HCT116 (cell line): ENCODE measurements at regions not wholly inside any gene's neighbourhood (a gene's known extent, or its start where the extent isn't known, plus 50 kb on each side); places are given as distances from the start of the nearest gene placed in this dataset.
"Not testable (repeated sequence)": the region's sequence is repeated elsewhere in the genome, so short reads cannot be mapped to it uniquely, and the experiment has no call there.

Experiments used
- ATAC-seq: fragments of 200-7000 bp; cut with Tn5 transposase; 2 replicates; pipeline ENCODE4 v1.9.1; 2020; ENCODE audit warnings: mild to moderate bottlenecking, moderate library complexity
- BruUV-seq: library from RNA; stranded (reverse); fragments of 400-500 nt; replicated peaks from 2 replicates; lab custom pipeline; 2021; lab: Mats Ljungman, UMichigan
- CTCF ChIA-PET: fragments of 300-600 bp; sonication (Branson Sonifier 250); formaldehyde crosslinking; loops from one replicate; lab custom pipeline; 2021; ENCODE audit warnings: antibody characterized with exemption; lab: Charles Lee
- POLR2A ChIA-PET: fragments of 300-600, 350-600 bp; sonication (Branson Sonifier 250); formaldehyde crosslinking; loops from one replicate; lab custom pipeline; 2021; ENCODE audit warnings: antibody characterized with exemption; lab: Charles Lee
- RAD21 ChIA-PET, 2 experiments: fragments of 300-600 bp; sonication (Branson Sonifier 250); formaldehyde crosslinking; loops; one replicate each; lab custom pipeline; 2023; ENCODE audit warnings: low total read pairs in 2 of 2; ENCODE audit not compliant: uncharacterized antibody in 2 of 2, unreplicated experiment in 2 of 2, low non-redundant PET in 1 of 2; lab: Charles Lee
- DNase-seq: peaks from one replicate; pipeline ENCODE4 v3.0.0-alpha.2; 2010; ENCODE audit warnings: low read depth, low spot score
- H2AFZ ChIP-seq: fragments of 200-600 bp; shearing (Covaris generic), sonication (generic); 2 replicates; pipeline ENCODE4 v1.6.1; 2017; ENCODE audit warnings: low read depth, mixed run types, mixed read lengths, antibody characterized with exemption, low read length; ENCODE audit not compliant: poor library complexity, severe bottlenecking
- H3K27ac ChIP-seq: 2 replicates; pipeline ENCODE4 v1.5.1; 2012; ENCODE audit warnings: low read depth, low read length
- H3K27me3 ChIP-seq: fragments of 200-600 bp; sonication (generic); 2 replicates; pipeline ENCODE4 v1.6.1; 2016; ENCODE audit warnings: mixed run types, low read length, mixed read lengths; ENCODE audit not compliant: insufficient read depth
- H3K36me3 ChIP-seq, 2 experiments: fragments of 200-500 bp in 1 of 2; fragments of 200-600 bp in 1 of 2; sonication (Bioruptor generic) in 1 of 2; sonication (generic) in 1 of 2; 2 replicates each; pipeline versions ENCODE4 v1.5.1 to v1.6.1; 2014 to 2016; ENCODE audit warnings: low read length in 2 of 2, inconsistent platforms in 1 of 2, mixed read lengths in 1 of 2, mixed run types in 1 of 2; ENCODE audit not compliant: insufficient read depth in 2 of 2, control insufficient read depth in 1 of 2
- H3K4me1 ChIP-seq, 2 experiments: fragments of 200-600 bp in 1 of 2; sonication (generic) in 1 of 2; 2 replicates each; pipeline versions ENCODE4 v1.5.1 to v1.6.1; 2012 to 2017; ENCODE audit warnings: low read length in 2 of 2, inconsistent platforms in 1 of 2, mild to moderate bottlenecking in 1 of 2, mixed read lengths in 1 of 2, mixed run types in 1 of 2, moderate library complexity in 1 of 2; ENCODE audit not compliant: insufficient read depth in 2 of 2, control insufficient read depth in 1 of 2
- H3K4me2 ChIP-seq: fragments of 200-600 bp; sonication (generic); 2 replicates; pipeline ENCODE4 v1.6.1; 2017; ENCODE audit warnings: mixed run types, low read length, mixed read lengths
- H3K4me3 ChIP-seq, 2 experiments: fragments of 200-600 bp in 1 of 2; sonication (generic) in 1 of 2; replicated peaks in 1 of 2; 2 replicates each; pipeline ENCODE4 v1.5.1; 2011 to 2016; ENCODE audit warnings: low read length in 2 of 2, control low read depth in 1 of 2, low read depth in 1 of 2, mild to moderate bottlenecking in 1 of 2, mixed read lengths in 1 of 2, mixed run types in 1 of 2
- H3K79me2 ChIP-seq: fragments of 200-600 bp; sonication (generic); 2 replicates; pipeline ENCODE4 v1.6.1; 2017; ENCODE audit warnings: mild to moderate bottlenecking, mixed run types, low read length, moderate library complexity, mixed read lengths; ENCODE audit not compliant: insufficient read depth
- H3K9ac ChIP-seq: fragments of 200-600 bp; sonication (generic); 2 replicates; pipeline ENCODE4 v1.6.1; 2016; ENCODE audit warnings: low read length, mixed read lengths
- H3K9me2 ChIP-seq: fragments of 200-600 bp; sonication (generic), shearing (Covaris generic); 2 replicates; pipeline ENCODE4 v1.6.1; 2017; ENCODE audit warnings: mixed run types, mild to moderate bottlenecking, moderate library complexity; ENCODE audit not compliant: insufficient read depth
- H3K9me3 ChIP-seq, 2 experiments: fragments of 200-500 bp in 1 of 2; fragments of 200-600 bp in 1 of 2; sonication (Bioruptor generic) in 1 of 2; sonication (generic) in 1 of 2; 2 replicates each; pipeline ENCODE4 v1.6.1; 2014 to 2017; ENCODE audit warnings: low read length in 2 of 2, mixed read lengths in 2 of 2, inconsistent platforms in 1 of 2, low read depth in 1 of 2, mild to moderate bottlenecking in 1 of 2, mixed run types in 1 of 2, moderate library complexity in 1 of 2; ENCODE audit not compliant: control insufficient read depth in 1 of 2, insufficient read depth in 1 of 2
- H4K20me1 ChIP-seq: fragments of 200-600 bp; sonication (generic), shearing (Covaris generic); 2 replicates; pipeline ENCODE4 v1.6.1; 2017; ENCODE audit warnings: mixed run types, mild to moderate bottlenecking, moderate library complexity; ENCODE audit not compliant: insufficient read depth
- CBX3 ChIP-seq: IDR thresholded peaks from 2 replicates; pipeline ENCODE4 v1.6.1; 2012; ENCODE audit warnings: low read depth
- EGR1 ChIP-seq: IDR thresholded peaks from 2 replicates; pipeline ENCODE4 v1.6.1; 2012; ENCODE audit warnings: low read depth
- ELF1 ChIP-seq: IDR thresholded peaks from 2 replicates; pipeline ENCODE4 v1.6.1; 2012; ENCODE audit warnings: low read depth, borderline replicate concordance
- EZH2 ChIP-seq: fragments of 200-600 bp; sonication (generic); IDR thresholded peaks from 2 replicates; pipeline ENCODE4 v1.6.1; 2017; ENCODE audit warnings: antibody characterized with exemption, mixed run types
- EZH2phosphoT487 ChIP-seq: fragments of 200-600 bp; IDR thresholded peaks from 2 replicates; pipeline ENCODE4 v1.6.1; 2018; ENCODE audit warnings: antibody characterized with exemption, borderline replicate concordance
- MAX ChIP-seq: IDR thresholded peaks from 2 replicates; pipeline ENCODE4 v1.6.1; 2012
- POLR2A ChIP-seq: IDR thresholded peaks from 2 replicates; pipeline ENCODE4 v1.7.0; 2011; ENCODE audit warnings: borderline replicate concordance; ENCODE audit not compliant: insufficient read depth, insufficient read length; ENCODE audit errors: extremely low read depth
- RAD21 ChIP-seq: IDR thresholded peaks from 2 replicates; pipeline ENCODE4 v1.6.1; 2012; ENCODE audit warnings: low read depth, mild to moderate bottlenecking
- ZBTB33 ChIP-seq: IDR thresholded peaks from 2 replicates; pipeline ENCODE4 v1.6.1; 2011; ENCODE audit warnings: mild to moderate bottlenecking, low read length, moderate library complexity; ENCODE audit not compliant: insufficient replicate concordance; ENCODE audit errors: extremely low read depth
- ZFX ChIP-seq: fragments of 450-650 bp; IDR thresholded peaks from 2 replicates; pipeline ENCODE4 v1.6.1; 2017
- intact Hi-C: fragments of 100-400 bp; cut with micrococcal nuclease; formaldehyde crosslinking; loops from 2 replicates; pipeline ENCODE4 v1.10.0; 2022
- TF ChIP-seq, protein P1 (sequence below): IDR thresholded peaks from 2 replicates; pipeline ENCODE4 v1.6.1; 2012

GRCh38 chr14:28398506-28398905 lies 368.1 kb upstream of the FOXG1 start (continued):
- no peak for TF ChIP-seq ZBTB33
- TF ChIP-seq EZH2, result no peak
- TF ChIP-seq, protein P1, sequence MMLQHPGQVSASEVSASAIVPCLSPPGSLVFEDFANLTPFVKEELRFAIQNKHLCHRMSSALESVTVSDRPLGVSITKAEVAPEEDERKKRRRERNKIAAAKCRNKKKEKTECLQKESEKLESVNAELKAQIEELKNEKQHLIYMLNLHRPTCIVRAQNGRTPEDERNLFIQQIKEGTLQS, result no peak
- TF ChIP-seq RAD21, result no peak
- no peak for TF ChIP-seq POLR2A
- TF ChIP-seq EGR1, result no peak
- TF ChIP-seq, all 23 proteins: peak for 0

- CTCF ChIA-PET, H3K4me3 ChIP-seq, H2AFZ ChIP-seq, H3K27ac ChIP-seq, intact Hi-C loops, H4K20me1 ChIP-seq, H3K4me1 ChIP-seq, H3K36me3 ChIP-seq, H3K27me3 ChIP-seq, DNase-seq, H3K9me3 ChIP-seq, BruUV-seq, H3K9ac ChIP-seq, H3K9me2 ChIP-seq, POLR2A ChIA-PET, H3K4me2 ChIP-seq, RAD21 ChIA-PET, H3K79me2 ChIP-seq, ATAC-seq: not testable (repeated sequence)
Measured at GRCh38 chr14:28401705-28402104, 364.9 kb upstream of the FOXG1 start.

- ATAC-seq, result no peak
- Histone ChIP-seq H3K4me3 (no peak overlapping the region), H3K27ac (no peak overlapping the region), H2AFZ (no peak overlapping the region), H3K4me2 (no peak overlapping the region), H4K20me1 (no peaks in the 10 kb centered on the region), H3K9ac (no peak overlapping the region), H3K4me1 (no peaks in the 10 kb centered on the region), H3K79me2 (no peaks in the 10 kb centered on the region), H3K9me3 (peaks cover 3 to 7% of the 10 kb centered on the region in 2 experiments; a peak in 2 of 4 replicates), H3K27me3 (no peaks in the 10 kb centered on the region), H3K9me2 (no peaks in the 10 kb centered on the region), H3K36me3 (no peaks in the 10 kb centered on the region)
- no peak for DNase-seq
- intact Hi-C loops, result no loop called here
- ChIA-PET CTCF (no interaction called here), POLR2A (no interaction called here), RAD21 (no interaction called here)
- BruUV-seq, result no TSS peak
- no peak for TF ChIP-seq ELF1
- no peak for TF ChIP-seq ZBTB33
- TF ChIP-seq POLR2A, result no peak
- no peak for TF ChIP-seq MAX
- TF ChIP-seq EZH2phosphoT487, result no peak
- TF ChIP-seq CBX3, result no peak
- no peak for TF ChIP-seq ZFX
- no peak for TF ChIP-seq EZH2
Measured at GRCh38 chr14:28406196-28406595, 360.4 kb upstream of the FOXG1 start.
